Nucleus accumbens (tissue), 56 donors: ENCODE measurements at regions not wholly inside any gene's neighbourhood (a gene's known extent, or its start where the extent isn't known, plus 50 kb on each side); places are given as distances from the start of the nearest gene placed in this dataset.
A peak's percentile ranks its signal among the peaks of the same experiment; 100 is the strongest.
"Not testable (repeated sequence)": the region's sequence is repeated elsewhere in the genome, so short reads cannot be mapped to it uniquely, and the experiment has no call there.

Source experiments
- DNase-seq, 56 donors: peaks; one replicate each; lab custom pipeline; 2025; lab: John Stamatoyannopoulos, UW

DNA sequence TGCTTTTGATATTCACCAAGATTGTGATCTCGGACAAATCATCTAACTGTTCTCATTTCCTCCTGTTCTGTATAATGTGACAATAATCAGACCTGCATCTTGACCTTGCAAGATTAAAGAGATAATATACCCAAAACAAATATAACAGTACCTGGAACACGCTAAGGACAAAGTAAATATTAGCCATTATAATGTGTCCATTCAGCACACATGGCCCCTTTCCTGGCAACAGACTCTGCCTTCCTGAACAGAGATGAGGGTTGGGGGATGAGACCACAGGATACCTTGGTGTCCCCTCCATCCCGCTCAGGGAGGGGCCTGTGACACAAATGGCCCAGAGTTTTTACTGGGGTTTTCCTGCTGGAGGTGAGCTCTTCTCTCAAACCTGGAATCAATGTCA lies 143.4 kb upstream of the SERPINE2 start:
- no peak for DNase-seq

DNA sequence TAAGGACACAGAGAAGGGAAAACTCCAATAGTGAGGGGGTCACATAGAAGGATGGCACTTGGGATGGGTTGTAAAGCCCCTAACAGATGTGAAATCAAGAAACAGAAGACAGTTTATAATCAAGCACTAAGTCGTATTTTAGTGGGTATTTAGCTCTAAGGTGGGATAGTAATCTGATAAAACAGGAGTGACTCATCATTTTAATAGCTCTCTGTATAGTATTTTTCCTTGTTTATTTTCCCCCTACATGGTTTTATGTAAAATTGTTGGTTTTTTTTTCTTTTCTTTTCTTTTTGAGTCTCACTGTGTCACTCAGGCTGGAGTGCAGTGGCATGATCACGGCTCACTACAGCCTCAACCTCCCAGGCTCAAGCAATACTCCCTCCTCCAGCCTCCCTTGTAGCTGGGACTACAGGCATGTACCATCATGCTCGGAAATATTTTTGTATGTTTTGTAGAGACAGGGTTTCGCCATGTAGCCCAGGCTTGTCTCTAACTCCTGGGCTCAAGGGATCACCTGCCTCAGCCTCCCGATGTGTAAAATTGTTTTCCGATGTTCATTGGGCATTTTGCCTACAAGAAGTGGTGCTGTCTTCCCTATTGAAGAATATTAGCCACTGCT lies 142.6 kb upstream of the SERPINE2 start:
- no peak for DNase-seq

DNA sequence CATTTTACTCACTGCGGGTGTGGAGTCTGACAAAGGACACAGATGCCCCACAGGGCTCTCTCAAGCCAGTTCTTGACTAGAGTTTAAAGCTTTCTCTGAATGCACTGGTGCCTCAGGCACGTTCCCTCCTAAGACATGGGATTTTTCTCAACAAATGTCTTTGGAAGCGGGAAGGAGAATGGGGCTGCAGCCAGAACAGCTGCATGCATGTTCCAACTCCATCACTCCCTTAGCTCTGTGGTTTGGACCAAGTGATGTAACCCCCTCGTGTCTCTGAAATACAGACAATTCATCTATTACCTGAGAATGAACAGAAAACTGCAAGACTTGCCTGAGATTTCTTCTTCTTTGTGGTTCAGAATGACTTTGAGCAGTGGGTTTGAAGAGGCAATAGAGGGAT lies 141.7 kb upstream of the SERPINE2 start:
- DNase-seq, result no peak

DNA sequence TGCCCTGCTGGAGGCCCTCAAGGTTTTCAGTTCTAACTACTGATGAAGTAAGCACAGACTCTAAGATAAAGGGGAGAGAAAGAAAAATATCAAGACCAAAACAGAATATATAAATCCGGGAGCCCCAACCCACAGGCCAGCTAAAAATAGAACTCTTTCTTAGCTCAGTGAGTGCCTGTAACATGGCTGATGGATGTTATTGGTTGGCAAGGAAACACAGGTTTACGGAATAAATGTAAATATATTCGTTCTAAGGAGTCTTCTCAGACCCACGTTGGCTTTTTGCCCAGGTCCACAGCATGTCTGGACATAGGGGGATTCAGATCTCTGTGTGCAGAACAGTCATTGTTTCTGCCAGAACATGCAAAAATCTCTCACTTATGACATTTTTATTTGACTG lies 139.0 kb upstream of the SERPINE2 start:
- DNase-seq, result no peak

DNA sequence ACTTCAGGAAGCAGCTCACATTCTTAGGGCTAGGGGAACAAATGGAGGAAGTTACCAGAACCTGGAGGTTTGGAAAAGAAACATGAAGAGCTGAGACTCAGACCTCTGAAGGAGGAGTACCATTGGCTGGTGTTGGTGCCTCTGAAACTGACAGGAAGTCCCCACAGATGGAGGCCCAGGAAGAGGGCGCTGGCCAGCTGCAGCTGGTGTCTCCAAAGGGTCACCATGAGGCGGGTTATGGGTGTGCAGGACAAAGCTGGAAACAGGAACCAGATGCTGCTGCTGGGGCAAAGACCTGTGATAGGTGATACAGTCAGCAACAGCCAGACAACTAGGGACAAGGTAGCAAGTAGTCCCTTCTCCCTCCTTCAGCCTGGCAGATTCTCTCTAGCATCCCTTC lies 136.5 kb upstream of the SERPINE2 start:
- DNase-seq, result no peak

DNA sequence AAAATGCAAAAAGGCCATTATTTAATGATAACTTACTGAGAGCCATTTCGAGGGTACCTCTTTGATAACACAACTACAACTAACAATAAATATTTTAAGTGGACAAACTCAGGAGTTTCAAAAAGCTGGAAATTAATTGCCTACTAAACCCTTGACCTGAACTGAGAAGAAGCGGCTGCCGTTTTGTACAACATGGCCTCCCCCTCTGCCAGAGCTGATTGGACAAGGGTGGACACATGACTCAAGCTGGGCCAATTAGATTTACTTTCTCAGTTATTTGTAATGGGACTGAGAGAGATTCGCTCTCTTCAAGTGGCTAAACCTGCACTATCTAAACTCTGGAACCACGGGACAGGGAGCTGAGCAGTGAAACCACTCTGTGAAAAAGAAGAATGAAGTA lies 135.9 kb upstream of the SERPINE2 start:
- DNase-seq, result no peak

DNA sequence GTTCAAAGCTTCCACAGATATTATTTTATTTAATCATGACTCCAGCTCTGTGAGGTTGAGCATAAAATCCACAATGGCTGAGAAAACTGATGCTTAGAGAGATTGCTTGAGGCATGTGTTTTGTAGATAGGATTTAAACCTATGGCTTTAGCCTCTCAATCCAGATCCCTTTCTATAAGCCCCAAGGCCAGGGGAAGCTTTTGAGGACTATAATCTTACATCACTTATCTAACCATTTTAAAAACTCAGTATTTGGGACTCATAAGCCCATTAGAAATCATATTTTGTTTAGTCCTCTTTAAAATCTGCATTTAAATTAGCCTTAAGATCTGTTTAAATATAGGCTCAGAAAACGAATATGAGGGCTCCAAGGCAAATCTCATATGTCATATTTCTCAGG lies 135.4 kb upstream of the SERPINE2 start:
- DNase-seq, result no peak

DNA sequence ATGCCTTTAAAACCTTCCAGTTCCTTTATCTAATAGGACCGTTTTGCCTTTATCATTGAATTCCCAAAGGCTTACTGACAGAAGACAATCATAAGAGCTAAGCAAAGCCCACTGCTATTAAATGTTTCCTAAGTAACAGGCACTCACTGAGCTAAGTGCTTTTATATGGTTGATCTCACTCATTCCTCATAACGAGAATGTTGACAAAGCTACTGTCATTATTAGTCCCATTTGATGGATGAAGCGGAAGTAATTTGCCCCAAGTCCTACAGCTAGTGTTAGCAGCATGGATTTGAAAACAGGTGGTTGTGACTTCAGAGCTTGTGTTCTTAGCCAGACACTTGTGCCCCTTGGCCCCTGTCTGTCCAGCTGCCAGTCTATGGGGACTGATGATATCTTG lies 134.8 kb upstream of the SERPINE2 start:
- no peak for DNase-seq

DNA sequence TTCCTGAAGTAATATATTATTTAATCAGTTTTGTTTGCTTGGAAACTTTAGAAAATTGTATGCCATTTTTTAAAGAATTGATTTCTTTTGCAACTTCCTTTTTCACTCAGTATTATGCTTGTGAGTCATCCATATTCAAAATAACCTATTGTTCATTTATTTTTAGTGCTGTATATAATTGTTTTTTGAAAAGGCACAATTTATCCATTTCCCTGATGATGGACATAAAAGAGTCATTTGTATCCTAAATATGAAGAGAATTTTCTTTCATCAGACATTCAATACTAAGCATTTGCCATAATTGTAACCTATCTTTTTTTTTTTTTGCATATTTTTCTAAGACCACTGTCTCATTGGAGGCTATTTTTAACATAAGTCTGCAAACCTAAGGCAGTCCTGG lies 134.1 kb upstream of the SERPINE2 start:
- no peak for DNase-seq

DNA sequence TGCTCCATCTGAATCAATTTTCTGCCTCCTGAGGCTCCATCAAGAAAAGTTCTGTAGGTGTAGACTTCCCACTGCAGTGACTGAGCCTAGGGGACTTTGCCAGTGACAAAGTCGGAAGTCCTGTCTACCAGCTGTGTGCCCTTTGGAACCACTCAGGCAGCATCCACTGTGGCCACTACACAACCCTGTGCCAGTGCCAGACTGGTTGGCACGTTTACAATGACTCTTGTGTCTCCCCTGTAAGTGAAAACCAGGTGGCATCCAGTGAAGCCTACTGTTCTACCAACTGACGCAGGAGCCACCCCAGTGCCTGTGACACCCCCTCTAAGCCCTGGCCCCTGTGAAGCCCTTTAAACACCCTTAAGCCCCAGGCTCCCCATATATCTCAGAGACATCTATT lies 132.1 kb upstream of the SERPINE2 start:
- DNase-seq, result peak in 43 of 56 donors; percentile 1 to 61 (median 20)

DNA sequence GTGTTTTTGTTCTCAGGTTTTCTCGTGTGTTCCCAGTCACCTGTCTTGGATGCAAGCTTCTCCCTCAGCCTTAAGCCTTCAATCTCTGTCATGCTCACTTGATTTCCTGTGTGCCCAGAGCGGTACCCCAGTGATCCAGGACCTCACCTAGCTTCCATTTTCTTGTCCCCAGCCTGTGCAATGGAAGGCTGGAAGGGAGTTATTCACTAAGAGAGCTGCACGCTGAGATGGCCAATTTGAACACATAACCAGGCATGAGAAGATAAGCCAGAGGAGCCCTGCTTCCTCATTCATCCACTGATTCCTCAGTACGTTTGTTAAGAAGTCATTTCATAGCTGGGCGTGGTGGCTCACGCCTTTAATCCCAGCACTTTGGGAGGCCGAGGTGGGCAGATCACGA lies 130.8 kb upstream of the SERPINE2 start:
- no peak for DNase-seq

DNA sequence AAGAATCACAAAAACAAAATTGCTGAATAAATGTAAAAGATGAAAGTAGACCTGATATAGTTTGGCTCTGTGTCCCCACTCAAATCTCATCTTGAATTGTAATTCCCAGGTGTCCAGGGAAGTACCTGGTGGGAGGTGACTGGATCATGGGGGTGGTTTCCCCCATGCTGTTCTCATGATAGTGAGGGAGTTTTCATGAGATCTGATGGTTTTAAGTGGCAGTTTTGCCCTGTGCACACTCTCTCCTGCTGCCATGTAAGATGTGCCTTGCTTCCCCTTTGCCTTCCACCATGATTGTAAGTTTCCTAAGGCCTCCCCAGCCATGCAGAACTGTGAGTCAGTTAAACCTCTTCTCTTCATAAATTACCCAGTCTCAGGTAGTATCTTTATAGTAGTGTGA lies 128.7 kb upstream of the SERPINE2 start:
- not testable (repeated sequence) for DNase-seq

DNA sequence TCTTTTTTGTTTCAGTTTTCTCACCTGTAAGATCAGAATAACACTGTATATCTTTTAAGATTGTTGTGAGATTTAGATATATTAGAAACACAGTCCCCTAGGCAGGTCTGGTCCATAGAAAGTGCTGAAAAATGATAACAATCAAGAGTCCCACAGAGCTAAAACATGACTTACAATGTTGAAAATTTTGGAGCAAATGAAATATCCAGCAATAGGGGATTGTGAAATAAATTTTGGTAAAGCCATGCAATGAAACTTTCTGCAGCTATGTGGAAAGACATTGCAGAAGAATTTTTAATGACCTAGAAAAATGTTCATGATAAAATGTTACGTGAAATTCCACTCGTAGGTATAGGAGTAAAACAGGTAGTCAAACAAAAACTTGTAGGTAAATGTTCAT lies 127.6 kb upstream of the SERPINE2 start:
- no peak for DNase-seq

DNA sequence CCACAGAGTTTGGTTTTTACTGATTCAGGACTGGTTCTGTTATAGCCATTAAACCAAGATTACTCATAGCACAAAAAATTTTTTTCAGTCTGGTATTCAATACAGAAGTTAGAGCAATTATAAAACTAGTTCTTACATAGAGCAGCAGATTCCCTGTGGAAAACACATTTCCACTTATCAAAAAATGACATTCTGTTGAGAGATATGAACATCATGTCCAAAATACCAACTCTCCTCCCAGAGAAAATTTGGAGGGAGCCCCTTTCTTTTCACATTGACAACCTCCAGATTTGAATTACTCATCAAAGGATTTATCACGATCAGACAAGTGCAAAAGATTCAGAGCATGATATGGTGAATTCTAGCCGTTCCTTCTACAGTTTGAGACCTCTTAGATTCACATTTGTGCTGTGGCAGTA lies 126.8 kb upstream of the SERPINE2 start:
- DNase-seq, result no peak

DNA sequence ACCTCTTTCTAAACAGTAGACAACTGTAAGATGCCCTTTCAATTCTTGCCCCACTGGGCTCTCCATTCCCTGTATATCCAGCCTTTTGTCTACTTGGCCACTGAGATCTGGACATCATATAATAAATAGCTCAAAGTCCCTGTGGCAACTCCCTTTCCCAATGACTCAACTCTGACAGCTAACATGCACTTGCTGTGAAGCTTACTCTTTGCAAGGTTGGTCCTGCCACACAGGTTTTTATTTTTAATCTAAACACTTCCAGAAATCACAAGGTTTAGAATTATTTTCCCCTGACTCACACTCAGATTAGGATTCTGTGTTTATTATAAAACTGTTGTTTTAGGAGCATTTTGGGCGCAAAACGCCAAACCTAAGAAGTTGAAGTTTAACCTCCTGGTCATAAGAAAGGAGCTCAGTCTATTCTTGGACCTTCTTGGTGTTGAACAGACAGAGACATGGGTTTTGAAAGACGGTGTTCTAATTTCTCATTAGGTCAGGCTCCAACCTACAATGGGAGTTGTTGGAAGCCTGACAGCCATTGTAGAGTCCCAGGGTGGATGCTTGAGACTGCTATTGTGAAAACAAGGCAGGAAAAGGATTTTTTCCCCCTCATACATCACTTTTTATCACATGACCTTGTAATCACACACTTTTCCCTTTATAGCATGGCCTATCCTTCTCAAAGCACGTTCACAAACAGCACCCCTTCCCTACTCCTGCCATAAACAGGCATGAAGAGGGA lies 124.7 kb upstream of the SERPINE2 start:
- no peak for DNase-seq

DNA sequence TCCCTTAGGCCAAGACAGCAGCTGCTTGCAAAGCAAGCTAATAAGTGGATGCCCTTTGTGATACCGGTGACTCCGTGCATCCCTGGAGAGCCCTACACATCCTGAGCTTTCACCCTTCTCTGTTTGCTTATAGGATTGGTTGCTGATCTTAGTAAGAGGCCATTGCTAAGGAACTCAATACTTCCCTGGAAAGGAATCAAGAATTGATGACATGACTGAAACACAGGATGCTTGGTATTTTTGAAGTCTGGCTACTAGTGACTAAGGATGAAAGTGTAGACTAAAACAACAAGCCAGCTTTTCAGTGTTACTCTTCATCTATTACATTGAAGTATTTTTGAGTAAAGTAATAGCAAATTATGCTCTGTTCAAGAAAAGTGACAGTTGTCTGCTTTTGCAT lies 123.0 kb upstream of the SERPINE2 start:
- no peak for DNase-seq

DNA sequence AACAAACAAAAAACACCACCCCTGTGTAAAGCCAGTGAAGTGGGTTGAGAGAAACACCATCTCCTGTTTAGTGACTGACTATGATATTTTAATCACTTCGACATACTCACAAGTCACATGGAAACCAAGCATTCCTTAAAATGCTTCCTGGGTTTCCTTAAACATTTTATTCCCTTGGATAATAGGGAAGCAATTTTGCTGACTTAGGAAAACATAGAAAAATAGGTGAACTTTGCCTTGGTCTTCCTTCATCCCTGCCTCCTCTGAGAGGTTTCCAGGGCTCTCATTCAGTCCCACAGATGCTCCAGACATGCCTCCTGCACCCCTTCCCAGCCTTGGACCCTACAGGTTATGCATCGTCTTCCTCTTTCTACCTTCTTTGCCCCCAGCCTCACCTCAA lies 122.6 kb upstream of the SERPINE2 start:
- DNase-seq, result no peak

DNA sequence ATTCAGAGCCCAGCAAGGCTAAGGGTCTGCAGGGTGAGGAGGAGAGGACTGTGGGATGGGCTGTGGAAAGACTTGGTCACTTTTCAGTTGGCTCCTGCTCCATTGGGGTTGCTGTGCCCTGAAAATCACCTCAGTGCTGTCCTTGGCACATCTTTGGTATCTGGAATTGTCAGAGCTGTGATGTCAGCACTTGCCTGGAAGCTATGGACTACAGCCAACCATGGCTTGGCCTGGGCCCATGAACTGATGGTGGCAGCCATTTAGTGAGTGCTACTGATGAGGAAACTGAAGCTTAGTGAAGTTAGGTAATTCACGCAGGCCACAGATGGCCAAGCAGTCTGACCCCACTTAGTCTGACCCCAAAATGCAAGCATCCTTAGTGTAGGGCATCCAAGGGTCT lies 121.8 kb upstream of the SERPINE2 start:
- peak in 1 of 56 donors; percentile 11 for DNase-seq

DNA sequence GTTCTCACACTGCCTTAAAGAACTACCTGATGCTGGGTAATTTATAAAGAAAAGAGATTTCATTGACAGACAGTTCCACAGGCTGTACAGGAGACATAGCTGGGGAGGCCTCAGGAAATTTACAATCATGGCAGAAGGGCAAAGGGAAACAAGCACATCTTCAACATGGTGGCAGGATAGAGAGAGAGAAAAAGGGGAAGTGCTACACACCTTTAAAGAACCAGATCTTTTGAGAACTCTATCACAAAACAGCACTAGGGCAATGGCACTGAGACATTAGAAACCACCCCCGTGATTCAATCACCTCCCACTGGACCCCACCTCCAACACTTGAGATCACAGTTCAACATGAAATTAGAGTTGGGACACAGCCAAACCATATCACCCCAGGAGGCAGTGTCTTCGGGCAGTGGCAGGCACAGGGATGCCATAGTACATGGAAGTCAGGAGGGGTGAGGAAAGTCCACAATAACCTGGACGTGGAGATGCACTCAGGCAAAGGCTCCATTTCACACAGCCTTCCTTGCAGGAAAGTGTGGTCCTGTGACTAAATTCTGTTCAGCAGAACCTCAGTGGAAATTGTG lies 120.4 kb upstream of the SERPINE2 start:
- DNase-seq, result no peak

DNA sequence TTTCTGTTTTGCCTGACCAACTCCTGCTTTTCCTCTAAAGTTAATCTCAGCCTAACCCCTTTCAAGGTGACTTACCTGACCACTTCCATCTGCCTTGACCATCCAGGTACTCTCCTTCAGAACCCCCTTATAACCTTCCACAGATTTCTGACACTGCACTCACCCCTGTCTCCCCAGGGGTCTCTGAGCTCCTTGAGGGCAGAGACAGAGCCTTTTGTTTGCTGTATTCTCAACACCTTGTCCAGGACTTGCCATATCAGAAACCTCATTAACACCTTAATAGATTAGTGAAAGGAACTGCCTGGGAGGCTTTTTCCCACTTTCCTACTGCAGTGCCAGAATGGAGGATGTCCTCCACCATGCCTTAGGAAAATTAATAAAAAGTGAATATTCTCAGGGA lies 119.7 kb upstream of the SERPINE2 start:
- no peak for DNase-seq

DNA sequence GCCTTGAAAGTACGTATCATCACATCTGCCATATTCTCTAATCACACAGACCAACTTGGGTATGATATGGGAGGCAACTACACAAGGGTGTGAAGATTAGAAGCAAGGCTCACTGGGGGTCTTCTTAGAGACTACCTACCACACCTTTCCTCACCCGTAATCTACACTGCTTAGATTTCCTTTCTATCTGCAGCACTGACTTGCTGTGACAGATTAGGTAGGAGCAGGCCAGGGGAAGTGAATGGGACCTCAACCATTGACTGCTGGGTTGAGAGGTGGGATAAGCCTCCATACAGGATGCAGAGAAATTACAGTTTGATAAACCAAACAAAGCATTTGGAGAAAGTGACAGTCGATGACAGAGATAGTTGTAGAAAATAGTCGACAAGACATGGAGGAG lies 119.0 kb upstream of the SERPINE2 start:
- no peak for DNase-seq

DNA sequence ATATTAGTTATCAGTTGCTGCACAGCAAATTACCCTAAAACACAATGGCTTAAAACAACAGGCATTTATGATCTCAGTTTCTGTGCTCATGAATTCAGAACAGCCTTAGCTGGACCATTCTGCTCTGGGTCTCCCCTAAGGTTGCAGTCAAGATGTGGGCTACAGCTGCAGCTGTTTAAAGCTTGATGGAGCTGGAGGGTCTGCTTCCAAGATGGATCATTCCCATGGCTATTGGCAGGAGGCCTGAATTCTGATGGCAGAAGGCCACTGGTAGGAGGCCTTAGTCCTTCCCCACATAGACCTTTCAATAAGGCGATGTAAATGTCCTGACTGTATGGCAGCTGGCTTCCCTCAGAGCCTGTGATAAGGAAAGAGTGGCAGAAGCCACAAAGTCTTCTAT lies 118.6 kb upstream of the SERPINE2 start:
- no peak for DNase-seq
